Endothelial cell of umbilical vein (primary cell): ENCODE measurements at regions not wholly inside any gene's neighbourhood (a gene's known extent, or its start where the extent isn't known, plus 50 kb on each side); places are given as distances from the start of the nearest gene placed in this dataset.

Source experiments
- BruUV-seq: library from RNA; stranded (reverse); fragments of 400-500 nt; replicated peaks from 2 replicates; lab custom pipeline; 2021; lab: Mats Ljungman, UMichigan
- CTCF ChIA-PET: fragments of 300-600, 350-600 bp; sonication (Branson Sonifier 250); formaldehyde crosslinking; loops from one replicate; lab custom pipeline; 2021; ENCODE audit warnings: antibody characterized with exemption, inconsistent platforms; lab: Charles Lee
- POLR2A ChIA-PET: fragments of 300-600, 350-600 bp; sonication (Branson Sonifier 250); formaldehyde crosslinking; loops from one replicate; lab custom pipeline; 2021; ENCODE audit warnings: antibody characterized with exemption, inconsistent platforms; lab: Charles Lee
- DNase-seq: peaks from one replicate; pipeline ENCODE4 v3.0.0-alpha.2; 2011; ENCODE audit warnings: low read depth, low spot score
- FAIRE-seq: peaks from 2 replicates; lab custom pipeline; 2011; peaks lifted over from hg19 to GRCh38; lab: Jason Lieb, UNC
- H2AFZ ChIP-seq: 2 replicates; pipeline ENCODE4 v1.6.0; 2012; ENCODE audit warnings: low read depth, low read length, control low read depth, inconsistent platforms
- H3K27ac ChIP-seq: 2 replicates; pipeline ENCODE4 v1.5.1; 2011; ENCODE audit warnings: low read depth, mild to moderate bottlenecking, control low read depth, low read length, moderate library complexity; ENCODE audit not compliant: insufficient read depth
- H3K27me3 ChIP-seq, 2 experiments: 2 replicates each; pipeline versions ENCODE4 v1.6.0 to v1.6.1; 2011; ENCODE audit warnings: low read length in 2 of 2, mixed read lengths in 1 of 2; ENCODE audit not compliant: control insufficient read depth in 2 of 2, insufficient read depth in 2 of 2
- H3K36me3 ChIP-seq, 2 experiments: 2 replicates in 1 of 2; 3 replicates in 1 of 2; pipeline ENCODE4 v1.5.1; 2011; ENCODE audit warnings: low read length in 2 of 2, mild to moderate bottlenecking in 1 of 2, moderate library complexity in 1 of 2; ENCODE audit not compliant: control insufficient read depth in 2 of 2, insufficient read depth in 2 of 2; ENCODE audit errors: extremely low read depth in 1 of 2
- H3K4me1 ChIP-seq: 3 replicates; pipeline ENCODE4 v1.5.1; 2011; ENCODE audit warnings: mild to moderate bottlenecking, low read length; ENCODE audit not compliant: control insufficient read depth, insufficient read depth; ENCODE audit errors: extremely low read depth
- H3K4me2 ChIP-seq: 2 replicates; pipeline ENCODE4 v1.6.1; 2011; ENCODE audit warnings: low read length, control low read depth, mixed read lengths; ENCODE audit not compliant: insufficient read depth
- H3K4me3 ChIP-seq, 3 experiments: fragments of 200-600 bp in 1 of 3; sonication (generic), shearing (Covaris generic) in 1 of 3; replicated peaks in 1 of 3; 2 replicates each; pipeline ENCODE4 v1.5.1; 2011 to 2016; ENCODE audit warnings: control low read depth in 3 of 3, low read length in 3 of 3, mild to moderate bottlenecking in 2 of 3, inconsistent platforms in 1 of 3, low read depth in 1 of 3, moderate library complexity in 1 of 3; ENCODE audit not compliant: insufficient read depth in 1 of 3
- H3K79me2 ChIP-seq: 2 replicates; pipeline ENCODE4 v1.6.0; 2012; ENCODE audit warnings: low read length, inconsistent platforms; ENCODE audit not compliant: control insufficient read depth, insufficient read depth
- H3K9ac ChIP-seq: replicated peaks from 2 replicates; pipeline ENCODE3; 2011; ENCODE audit warnings: low read length, control low read depth; ENCODE audit not compliant: insufficient read depth; ENCODE audit errors: extremely low read depth
- H3K9me1 ChIP-seq: replicated peaks from 3 replicates; pipeline ENCODE4 v1.6.0; 2011; ENCODE audit warnings: mild to moderate bottlenecking, low read length; ENCODE audit not compliant: control insufficient read depth, insufficient read depth; ENCODE audit errors: extremely low read depth
- H3K9me3 ChIP-seq: replicated peaks from 2 replicates; pipeline ENCODE4 v1.5.1; 2012; ENCODE audit warnings: low read length, inconsistent platforms; ENCODE audit not compliant: control insufficient read depth, insufficient read depth
- H4K20me1 ChIP-seq: replicated peaks from 2 replicates; pipeline ENCODE3; 2011; ENCODE audit warnings: mild to moderate bottlenecking, low read length; ENCODE audit not compliant: control insufficient read depth, insufficient read depth; ENCODE audit errors: extremely low read depth
- CTCF ChIP-seq, 2 donors: IDR thresholded peaks; 1 replicate in 1 of 2; 2 replicates in 1 of 2; pipeline ENCODE4 v1.5.1; 2011; ENCODE audit warnings: low read length in 2 of 2, mild to moderate bottlenecking in 2 of 2, moderate library complexity in 2 of 2, control low read depth in 1 of 2, inconsistent platforms in 1 of 2, low read depth in 1 of 2; ENCODE audit not compliant: insufficient read depth in 1 of 2; ENCODE audit errors: extremely low read depth in 1 of 2
- EZH2 ChIP-seq: IDR thresholded peaks from 2 replicates; pipeline ENCODE4 v1.6.1; 2012; ENCODE audit warnings: borderline replicate concordance, low read depth, mild to moderate bottlenecking, moderate library complexity, low read length, inconsistent platforms; ENCODE audit not compliant: severe bottlenecking
- FOS ChIP-seq: IDR thresholded peaks from 2 replicates; pipeline ENCODE4 v1.6.1; 2011; ENCODE audit warnings: mild to moderate bottlenecking, low read length, moderate library complexity, borderline replicate concordance; ENCODE audit not compliant: insufficient read depth
- GATA2 ChIP-seq: IDR thresholded peaks from 2 replicates; pipeline ENCODE4 v1.7.0; 2011; ENCODE audit warnings: low read depth, mild to moderate bottlenecking, moderate library complexity, mixed read lengths, low read length; ENCODE audit not compliant: insufficient read length, insufficient read depth
- JUN ChIP-seq: IDR thresholded peaks from 2 replicates; pipeline ENCODE4 v1.6.1; 2011; ENCODE audit warnings: borderline replicate concordance, low read depth; ENCODE audit not compliant: insufficient read length, insufficient read depth
- MYC ChIP-seq: IDR thresholded peaks from one replicate; pipeline ENCODE4 v1.6.1; 2011; ENCODE audit warnings: mild to moderate bottlenecking, low read depth, low read length
- POLR2A ChIP-seq: IDR thresholded peaks from 2 replicates; pipeline ENCODE4 v1.6.1; 2012; ENCODE audit warnings: low read depth, mild to moderate bottlenecking, control low read depth, low read length
- POLR2AphosphoS5 ChIP-seq: IDR thresholded peaks from 2 replicates; pipeline ENCODE4 v1.6.1; 2012; ENCODE audit warnings: low read depth, mild to moderate bottlenecking, control low read depth, low read length, moderate library complexity; ENCODE audit not compliant: insufficient read depth
- dilution Hi-C: fragments of 300-500 bp; cut with MboI; formaldehyde crosslinking; loops from one replicate; pipeline ENCODE4 v1.15.0; 2019; ENCODE audit warnings: low sequenced_read_pairs; ENCODE audit not compliant: extremely low pct_ligation_motif_present
- intact Hi-C: fragments of 100-400 bp; cut with micrococcal nuclease; formaldehyde crosslinking; loops from one replicate; pipeline ENCODE4 v1.10.0; 2022
- TF ChIP-seq, protein P1 (sequence below): IDR thresholded peaks from 2 replicates; pipeline ENCODE4 v1.6.1; 2011; ENCODE audit not compliant: insufficient read depth, insufficient read length

DNA sequence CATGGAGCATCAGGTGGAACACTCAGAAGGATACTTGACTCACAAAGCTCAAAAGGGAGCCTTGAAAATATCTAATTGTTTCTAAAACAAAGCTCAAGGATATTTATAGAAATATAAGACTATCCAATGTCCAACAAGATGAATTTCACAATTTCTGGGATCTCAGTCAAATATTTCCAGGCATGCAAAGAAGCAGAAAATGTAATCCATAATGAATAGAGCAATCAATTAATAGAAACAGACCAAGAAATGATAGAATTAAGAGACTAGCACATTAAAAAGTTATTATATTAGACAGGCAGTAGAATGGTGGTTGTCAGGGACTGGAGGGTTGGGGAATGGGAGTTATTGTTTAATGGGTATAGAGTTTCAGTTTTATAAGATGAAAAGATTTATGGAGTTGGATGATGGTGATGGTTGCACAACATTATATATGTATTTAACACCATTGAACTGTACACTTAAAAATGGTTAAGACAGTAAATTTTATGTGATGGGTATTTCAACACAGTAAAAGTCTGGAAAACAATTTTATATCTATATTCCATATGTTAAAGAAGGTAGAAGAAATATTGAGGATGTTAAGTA, 189.9 kb upstream of the PIEZO2 start:
- H3K27ac ChIP-seq, result no peak overlapping the region

More for the DNA sequence above, 189.9 kb upstream of the PIEZO2 start:
- BruUV-seq, result no TSS peak
- CTCF ChIA-PET, result interaction anchor here (1.0 kb wide), 1 partner anchor 19 kb away, joined by 4 read pairs; no protein-coding TSS in a partner anchor
- Histone ChIP-seq H4K20me1 (no peaks in the 10 kb centered on the region), H2AFZ (no peak overlapping the region), H3K4me2 (no peak overlapping the region), H3K9me3 (no peaks in the 10 kb centered on the region), H3K4me1 (no peaks in the 10 kb centered on the region), H3K9me1 (no peaks in the 10 kb centered on the region), H3K27me3 (peaks cover 0 to 3% of the 10 kb centered on the region in 2 experiments), H3K36me3 (no peaks in the 10 kb centered on the region), H3K9ac (no peak overlapping the region), H3K4me3 (no peak overlapping the region), H3K79me2 (no peaks in the 10 kb centered on the region)
- FAIRE-seq (no peak), DNase-seq (no peak)
- POLR2A ChIA-PET, result no interaction called here
- TF ChIP-seq, protein P1, sequence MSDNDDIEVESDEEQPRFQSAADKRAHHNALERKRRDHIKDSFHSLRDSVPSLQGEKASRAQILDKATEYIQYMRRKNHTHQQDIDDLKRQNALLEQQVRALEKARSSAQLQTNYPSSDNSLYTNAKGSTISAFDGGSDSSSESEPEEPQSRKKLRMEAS, result no peak
- TF ChIP-seq EZH2, result no peak
- TF ChIP-seq MYC, result no peak
- TF ChIP-seq POLR2A, result no peak
- TF ChIP-seq GATA2, result no peak
- no peak for TF ChIP-seq POLR2AphosphoS5
- TF ChIP-seq FOS, result no peak
- TF ChIP-seq CTCF (IDR thresholded peaks at IDR 0.05; ENCODE audit: extremely low read depth in 1 of 2, insufficient read depth in 1 of 2, low read depth in 1 of 2, low read length in 2 of 2), result no peak
- no peak for TF ChIP-seq JUN
- intact Hi-C loops, result no loop called here
- dilution Hi-C loops, result no loop called here
